HCEC 1CT (cell line): ENCODE measurements at regions not wholly inside any gene's neighbourhood (a gene's known extent, or its start where the extent isn't known, plus 50 kb on each side); places are given as distances from the start of the nearest gene placed in this dataset.

Experiments used
- DNase-seq: peaks from one replicate; pipeline ENCODE4 v3.0.0-alpha.2; 2017

DNA sequence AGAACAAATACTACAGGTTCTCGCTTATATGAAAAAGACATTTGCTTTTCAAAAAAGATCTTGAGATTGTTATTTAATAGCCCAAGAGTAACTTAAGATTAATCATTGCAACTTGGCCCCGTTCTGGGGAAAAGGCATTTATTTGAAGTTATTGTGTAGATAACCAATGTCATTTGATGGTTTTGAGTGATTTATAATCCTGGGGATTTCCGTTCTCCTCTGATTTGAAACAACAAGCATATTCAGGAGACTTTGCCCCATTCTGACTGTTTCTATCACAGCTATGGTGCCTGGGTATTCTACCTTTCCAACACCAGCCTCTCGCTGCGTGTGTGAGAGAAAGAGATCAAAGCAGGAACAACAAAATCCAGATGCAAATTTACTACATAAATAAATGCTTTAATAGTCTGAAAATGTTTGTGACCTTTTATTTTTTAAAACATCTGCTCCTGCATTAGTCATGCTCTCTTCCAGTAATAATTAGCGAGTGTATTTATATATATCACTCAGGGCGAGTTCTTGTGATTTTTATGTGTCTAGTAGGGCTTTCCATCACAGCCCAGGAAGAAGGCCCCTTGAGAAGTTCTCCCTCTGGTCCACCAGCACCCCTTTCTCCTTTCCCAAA lies 197.9 kb upstream of the FOXQ1 start:
- no peak for DNase-seq

DNA sequence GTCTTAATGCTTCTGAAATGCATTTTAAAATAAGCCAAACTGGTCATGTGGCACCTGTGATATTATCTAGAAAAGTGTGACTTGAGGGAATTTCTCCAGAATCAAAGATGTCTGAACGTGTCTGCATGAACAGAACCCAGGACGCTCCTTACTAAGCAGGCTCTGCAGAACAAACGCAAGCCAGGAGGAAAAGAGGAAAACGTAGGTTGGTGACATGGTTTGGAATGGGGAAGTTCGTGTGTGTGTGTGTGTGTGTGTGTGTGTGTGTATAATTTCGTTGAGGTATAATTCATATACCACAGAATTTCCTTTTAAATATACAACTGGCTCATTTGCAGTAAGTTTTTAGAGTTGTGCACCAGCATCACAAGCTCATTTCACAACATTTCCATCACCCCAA lies 200.5 kb upstream of the FOXQ1 start:
- no peak for DNase-seq

DNA sequence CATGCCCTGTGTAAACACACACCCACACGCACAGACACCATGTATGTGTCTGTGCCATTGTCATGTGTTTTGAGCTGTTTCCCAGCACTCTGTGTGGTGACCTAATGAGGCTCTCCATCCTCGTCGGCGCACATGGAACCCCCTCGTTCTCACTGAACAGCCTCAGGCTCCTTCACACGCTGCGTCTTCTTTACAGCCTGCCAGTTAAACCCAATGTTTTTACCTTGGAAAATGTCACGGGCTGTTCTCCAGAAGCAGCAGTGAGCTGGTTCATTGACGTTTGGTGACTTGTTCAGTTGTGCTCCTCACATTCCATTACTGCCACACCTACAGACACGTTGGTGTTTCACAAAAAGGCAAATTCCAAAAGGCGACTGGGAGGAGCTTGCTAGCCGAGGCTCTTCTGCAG lies 201.0 kb upstream of the FOXQ1 start:
- DNase-seq = no peak

DNA sequence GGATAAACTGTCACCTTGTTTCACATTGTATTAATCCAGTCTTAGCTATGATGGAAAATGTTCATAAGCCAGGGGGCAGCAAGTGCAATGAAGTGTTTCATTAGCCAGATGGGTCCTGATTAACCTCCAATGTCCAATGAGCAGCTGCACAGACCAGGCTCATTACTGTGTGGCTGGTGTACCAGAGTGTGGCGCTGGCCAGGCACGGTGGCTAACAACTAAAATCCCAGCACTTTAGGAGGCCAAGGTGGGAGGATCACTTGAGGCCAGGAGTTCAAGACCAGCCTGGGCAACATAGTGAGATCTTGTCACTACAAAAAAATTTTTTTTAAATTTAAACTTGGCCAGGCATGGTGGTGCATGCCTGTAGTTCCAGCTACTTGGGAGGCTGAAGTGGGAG lies 201.7 kb upstream of the FOXQ1 start:
- no peak for DNase-seq

DNA sequence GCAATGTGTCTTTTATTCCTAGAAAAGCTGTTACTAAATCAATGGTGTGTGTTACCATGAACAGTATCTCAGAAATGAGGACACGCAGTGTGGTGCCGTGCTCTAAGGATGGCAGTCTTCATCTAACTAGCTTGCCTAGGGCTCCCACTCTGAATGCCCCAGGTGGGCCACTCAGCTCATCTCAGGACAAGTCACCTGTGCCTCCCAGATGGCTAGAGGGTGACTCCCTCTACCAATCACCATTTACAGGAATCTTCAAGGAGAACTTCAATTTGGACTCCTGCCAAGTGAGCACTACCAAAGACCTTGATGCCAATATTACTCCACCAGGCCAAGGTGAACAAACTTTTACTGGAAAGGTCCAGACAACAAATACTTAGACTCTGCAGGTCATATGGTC lies 202.8 kb upstream of the FOXQ1 start:
- no peak for DNase-seq

DNA sequence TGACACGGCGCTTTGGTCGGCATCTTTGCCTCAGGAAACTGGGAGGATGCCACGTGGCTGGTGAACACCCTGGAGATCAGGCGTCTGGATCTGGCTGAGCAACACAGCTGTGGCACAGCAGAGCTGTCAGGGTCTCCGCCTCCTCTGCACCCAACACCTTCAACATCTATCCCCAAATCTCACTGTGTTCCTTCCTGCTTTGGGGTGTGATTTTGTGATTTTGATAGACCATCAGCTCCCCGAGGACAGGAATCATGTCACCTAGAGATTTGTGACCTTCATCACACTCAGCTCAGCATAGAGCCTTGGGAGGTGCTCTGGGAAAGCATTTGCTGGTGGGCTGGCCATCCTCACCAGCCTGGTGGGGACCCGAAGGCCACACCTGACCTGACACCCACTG lies 203.7 kb upstream of the FOXQ1 start:
- DNase-seq = no peak

DNA sequence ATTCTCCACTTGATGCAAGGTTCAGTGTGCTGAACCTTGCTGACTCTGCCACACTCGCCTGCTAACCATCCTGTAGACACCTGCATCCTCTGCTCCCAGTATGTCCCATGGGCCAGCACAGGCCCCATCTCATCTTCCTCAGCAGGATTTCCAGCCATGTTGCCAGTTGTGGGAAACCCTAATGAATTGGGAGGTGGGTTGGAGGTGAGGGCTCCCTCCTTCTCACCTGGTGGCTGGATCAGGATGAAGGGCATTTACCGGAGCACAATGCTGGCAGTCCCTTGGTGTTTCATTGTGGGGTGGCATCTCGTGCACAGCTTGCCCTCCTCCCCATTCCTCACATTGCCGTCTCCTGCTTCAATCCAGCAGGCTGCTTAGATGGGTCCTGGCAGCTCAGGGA lies 204.3 kb upstream of the FOXQ1 start:
- DNase-seq = no peak

DNA sequence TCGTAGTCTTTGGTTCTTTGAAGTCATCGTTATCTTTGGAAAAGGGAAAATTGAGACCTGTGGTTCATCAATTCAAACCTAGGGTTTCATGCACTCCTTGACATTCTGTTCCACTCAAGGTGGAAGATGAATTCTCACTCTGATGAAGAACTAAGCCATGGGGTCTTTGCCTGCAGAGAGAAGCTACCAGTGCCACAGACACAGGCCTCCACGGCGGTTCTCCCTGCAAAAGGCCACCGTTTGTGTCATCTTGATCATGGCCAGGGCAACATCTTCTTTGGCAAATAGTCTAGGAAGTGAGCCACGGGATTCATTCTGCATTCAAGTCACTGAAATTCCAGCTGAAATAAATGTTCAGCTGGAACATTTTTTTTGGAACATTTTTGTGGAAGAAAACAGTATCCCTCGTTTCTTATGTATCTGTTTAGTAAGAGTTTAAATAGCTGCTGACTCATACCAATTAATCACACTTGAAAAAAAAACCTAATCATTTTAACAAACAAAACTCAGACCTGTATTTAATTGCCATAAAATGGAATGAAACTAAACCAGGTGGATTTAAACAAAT lies 206.0 kb upstream of the FOXQ1 start:
- DNase-seq = peak; percentile 15

DNA sequence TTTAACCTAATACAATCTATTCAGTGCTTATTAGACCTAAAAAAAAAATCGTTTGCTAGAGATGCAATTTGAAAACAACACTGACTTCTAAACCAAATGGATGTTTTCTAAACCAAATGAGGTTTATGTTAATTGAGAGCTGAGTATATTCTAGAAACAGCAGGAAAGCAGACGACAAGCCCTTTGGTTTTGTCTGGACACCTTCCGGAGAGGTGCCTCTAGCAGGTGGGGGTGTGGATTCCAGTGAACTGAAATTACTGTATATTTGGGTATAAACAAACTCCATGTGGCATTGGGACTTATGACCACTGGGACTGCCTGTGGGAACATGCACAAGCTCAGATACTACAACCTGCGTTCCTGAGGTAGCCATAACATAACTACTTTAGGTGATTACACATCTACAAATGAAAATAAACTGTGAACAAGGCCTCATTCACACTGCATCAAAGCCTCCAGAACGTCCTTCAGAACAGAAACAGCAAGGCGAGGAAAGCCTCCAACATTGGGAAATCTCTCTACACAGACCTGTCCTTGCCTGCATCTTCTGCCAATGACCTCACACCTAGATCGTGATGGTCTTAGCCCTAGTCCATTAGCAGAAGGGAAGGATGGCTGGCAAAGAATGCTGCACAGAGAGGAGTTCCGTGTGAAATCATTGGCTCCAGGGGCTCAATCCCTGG lies 206.8 kb upstream of the FOXQ1 start:
- DNase-seq = no peak

DNA sequence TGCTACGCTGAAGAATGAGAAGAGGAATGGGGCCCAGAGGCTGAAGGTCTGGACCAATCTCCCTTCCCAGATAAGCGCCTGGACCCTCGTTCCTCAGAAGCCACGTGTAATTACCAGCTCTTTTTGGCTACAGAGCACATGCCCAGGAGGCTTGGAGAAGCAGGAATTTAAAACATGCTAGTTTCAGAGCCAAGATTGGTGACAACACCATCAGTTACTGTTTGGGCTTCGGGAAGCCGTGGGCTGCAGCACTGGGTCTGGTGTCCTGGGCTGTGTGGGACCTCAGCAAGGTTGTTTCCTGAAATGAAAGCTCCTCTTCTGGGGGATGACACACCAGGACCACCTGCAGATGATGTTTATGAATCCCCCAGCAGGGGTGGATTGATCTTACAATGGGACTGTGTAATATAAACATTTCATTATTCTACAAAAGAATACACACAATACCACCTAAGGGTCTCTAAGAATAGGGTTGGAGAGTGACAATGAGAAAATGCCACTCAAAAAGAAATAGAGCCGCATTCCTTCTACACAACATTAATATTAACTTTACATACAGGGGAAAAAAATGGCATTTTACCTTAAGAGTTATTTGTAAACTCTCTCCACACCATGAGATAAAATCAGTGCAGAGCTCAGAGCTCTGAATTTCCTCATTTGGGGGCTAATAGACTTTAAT lies 207.8 kb upstream of the FOXQ1 start:
- DNase-seq = no peak

DNA sequence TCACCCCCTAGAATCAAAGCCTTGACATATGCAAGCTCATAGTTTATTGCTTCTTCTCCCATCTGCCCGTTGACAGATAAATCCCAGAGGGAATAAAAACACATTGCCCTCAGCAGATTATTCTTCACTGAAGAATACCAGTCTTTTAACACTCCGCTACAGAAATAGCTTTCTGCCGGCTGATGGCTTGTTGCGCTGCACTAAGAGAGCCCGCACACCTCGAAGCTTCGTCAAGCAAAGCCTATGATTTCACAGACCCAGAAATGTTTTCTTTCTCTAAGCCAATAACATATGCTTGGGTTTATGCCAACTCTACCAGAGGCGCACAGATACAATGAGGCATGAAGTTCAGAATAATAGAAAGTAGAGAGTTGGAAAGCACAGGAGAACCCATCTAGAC lies 208.9 kb upstream of the FOXQ1 start:
- DNase-seq = no peak

DNA sequence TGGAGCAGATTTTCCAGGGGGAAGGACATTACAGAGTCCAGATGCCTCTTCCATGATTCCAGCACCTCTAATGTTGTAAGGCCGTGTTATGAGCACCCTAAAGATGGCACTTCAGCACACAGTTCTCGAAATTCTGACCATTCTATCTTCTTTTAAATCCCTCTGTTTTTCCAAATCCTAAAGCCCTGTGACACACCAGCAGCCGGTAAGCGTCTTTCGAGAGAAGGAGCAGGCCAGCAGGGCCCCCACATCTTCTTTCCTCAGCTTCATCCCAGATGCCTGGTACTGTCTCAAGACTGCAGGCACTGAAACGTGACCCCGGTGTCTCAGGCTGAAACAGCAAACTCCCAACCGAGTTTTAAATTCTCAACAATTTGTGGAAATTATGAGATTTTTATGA lies 211.6 kb upstream of the FOXQ1 start:
- DNase-seq = no peak

DNA sequence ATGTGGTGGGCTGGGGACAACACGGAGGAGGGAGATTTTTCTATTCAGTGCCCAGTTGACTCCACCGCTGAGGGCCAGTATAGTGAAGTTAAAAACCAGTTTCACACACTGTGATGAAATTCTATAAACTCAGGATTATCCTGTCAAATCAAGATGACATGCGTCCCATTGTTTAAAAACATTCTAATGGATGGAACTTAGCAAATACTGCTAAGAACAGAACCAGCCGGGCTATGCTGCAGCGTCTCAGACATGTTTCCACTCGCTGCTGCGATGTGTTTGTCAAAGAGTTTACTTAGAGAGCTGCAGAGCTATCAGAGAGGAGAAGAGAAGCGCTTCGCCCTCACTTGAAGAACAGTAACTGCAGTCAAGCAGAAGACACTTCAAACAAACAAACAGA lies 212.6 kb upstream of the FOXQ1 start:
- DNase-seq = no peak

DNA sequence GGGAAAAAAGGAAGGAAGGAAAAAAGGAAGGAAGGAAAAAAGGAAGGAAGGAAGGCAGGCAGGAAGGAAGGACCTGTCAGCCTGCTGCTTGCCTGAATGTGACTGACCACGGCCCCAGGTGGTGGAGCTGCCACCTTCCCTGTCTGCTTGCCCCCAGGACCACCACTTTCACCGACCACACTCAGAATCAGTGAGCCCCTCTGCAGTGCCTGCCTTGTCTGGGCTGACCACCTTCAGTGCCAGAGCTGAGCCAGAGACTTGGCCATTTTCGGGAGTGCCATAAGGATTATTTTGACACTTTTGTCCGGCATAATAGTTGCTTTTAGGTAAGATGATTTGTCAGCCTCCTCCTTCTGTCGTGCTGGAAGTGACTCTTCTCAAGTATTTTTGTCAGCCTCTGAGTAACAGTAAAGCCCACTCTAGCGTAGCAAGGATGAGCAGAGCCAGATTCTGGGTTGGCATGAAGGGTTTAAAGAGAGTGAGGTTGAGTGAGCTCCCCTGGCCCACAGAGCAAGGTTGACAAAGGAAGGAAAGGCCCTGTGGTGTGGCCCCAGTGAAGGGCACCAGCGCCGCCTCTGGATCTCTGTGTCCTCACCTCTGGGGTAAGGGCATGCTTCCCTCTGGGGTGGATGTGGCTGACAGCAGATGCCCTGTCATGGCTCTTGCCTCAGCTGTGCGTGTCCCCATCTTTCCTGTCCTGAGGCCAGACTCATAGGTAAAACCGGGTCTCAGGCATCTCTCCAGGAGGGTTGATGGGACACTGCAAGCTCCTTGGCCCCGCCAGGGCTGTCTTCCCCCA lies 214.7 kb upstream of the FOXQ1 start:
- no peak for DNase-seq

DNA sequence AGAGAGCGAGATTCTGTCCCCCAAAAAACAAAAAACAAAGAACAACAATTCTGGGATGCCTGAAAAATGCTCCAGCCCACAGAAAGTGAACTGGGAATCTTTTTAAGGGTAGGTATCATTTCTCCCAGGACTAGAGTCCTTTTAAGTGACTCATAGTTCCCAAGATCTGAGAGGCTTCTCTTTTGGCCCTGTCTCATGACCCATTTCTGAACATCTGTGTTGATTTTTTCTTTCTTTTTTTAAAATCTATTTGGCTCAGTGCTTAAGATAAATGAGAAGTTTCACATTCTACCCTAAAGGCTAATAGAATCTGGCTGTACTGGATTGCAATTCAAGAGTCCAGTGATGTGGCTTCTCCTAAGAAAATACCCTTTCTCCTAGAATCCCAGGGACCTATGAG lies 217.6 kb upstream of the FOXQ1 start:
- peak; percentile 63 for DNase-seq

DNA sequence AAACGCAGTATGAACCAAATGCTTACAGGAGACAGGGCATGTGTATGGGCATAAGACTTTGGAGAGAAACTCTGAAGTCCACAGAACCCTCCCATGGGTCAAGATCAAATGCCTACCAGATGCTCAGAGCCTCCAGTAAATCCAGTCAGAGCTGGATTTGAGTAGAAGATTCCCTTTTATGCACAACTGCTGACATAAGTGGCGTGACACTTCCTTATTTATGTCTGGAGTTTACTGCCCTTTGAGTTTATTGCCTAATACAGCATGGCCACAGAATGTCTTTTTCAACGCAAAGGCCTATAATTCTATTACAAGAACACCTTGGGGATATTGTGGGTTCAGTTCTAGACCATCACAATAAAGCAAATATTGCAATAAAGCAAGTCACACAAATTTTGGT lies 220.0 kb upstream of the FOXQ1 start:
- peak; percentile 17 for DNase-seq

DNA sequence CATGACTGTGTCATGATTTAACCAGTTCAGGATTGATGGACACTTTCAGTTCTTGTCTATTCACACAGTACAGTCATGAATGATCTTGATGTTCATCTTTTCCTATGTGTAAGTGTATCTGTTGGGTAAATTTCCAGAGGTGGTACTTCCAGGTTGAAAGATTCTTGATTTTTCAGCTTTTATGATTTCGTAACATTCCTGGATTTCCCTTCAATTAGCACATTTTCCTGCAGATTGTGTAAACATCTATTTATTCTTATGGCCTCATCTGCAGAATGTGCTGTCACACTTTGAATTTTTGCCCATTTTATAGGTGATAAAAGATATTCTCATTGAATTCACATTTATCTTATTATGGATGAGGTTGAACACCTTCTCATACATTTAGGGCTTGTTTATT lies 222.0 kb upstream of the FOXQ1 start:
- no peak for DNase-seq

DNA sequence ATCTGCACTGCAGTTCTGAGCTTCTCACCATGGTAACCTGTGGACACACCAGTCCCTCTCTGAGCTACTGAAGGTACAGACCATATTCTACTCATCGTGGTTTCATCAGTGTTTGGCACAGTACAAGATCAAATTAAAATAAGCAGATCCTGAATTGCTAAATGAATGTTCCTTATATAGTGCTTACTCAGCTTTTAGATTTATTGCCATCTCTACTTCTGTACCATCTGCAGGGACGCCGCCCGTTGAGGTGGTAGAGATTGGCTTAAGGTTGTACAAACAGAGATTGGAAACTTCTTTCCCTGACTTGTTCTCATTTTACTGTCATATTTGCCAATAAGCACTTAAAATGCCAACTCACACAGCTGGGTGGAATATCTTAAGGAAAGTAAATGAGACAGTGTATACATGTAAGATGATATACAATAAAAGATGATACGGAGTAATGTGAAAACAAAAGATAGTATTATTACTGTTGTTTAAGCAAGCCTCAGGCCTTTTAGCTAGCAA lies 223.4 kb upstream of the FOXQ1 start:
- DNase-seq = no peak

DNA sequence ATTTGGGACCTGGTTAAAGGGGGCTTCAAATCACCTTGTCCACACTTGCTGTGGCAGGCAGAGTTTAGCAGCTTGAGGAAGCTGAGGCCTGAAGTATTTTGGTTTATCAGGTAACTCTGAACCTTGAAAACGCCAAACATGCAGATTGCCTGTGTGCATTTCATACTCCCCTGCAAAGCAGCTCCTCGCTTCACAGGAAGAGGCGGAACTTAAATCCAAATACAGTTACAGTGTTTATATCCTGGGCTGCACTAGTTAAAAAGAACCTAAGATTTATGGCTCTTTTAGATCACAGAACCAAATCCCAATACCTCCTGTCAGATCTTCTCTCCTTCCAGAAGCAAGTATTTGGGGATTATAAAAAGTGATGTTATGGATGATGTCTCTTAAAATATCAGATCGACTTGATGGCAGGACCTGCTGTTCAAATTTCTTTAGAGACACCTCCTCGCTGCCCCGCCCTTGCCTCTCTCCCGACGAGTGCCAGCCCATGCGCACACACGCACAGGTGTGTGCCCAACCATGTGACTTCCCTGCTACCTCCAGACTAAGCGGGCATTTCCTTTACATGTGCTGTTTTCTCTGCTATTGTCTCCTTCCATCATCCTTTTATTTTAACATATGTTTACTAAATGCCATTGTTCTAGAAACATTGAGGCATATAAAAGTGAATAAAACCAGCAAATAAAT lies 224.6 kb upstream of the FOXQ1 start:
- DNase-seq = no peak

DNA sequence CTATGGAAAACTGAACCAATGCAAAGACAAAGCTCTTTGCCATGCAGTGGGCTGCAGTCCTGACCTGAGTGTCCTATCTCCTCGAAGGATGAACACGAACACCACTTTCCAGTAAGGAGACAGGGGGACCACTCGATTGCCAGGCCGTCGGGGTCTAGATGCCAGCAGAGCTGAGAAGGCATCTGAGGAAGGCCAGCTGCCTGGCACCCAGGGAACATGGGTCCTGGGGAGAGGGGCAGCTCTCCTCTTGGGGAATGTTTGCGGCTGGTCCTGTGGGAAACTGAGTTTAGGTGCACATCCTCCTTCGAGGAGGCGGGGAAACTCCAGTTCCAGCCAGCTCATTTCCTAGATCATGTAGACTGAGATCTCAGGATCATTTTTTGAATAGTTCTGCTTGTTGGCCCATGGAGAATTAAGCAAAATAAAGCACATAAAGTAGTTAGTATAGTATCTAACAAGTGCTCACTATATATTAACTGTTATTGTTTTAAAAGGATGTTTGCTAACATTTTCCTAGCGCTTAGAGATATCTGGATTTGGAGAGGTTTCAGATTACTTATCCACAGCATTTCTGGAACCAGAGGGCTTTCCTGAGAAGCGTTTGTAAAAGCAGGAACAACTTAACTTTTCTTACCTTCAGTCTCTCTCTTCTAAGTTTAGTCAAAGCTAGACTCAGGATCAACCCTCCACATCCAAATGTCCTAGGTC lies 225.3 kb upstream of the FOXQ1 start:
- no peak for DNase-seq

DNA sequence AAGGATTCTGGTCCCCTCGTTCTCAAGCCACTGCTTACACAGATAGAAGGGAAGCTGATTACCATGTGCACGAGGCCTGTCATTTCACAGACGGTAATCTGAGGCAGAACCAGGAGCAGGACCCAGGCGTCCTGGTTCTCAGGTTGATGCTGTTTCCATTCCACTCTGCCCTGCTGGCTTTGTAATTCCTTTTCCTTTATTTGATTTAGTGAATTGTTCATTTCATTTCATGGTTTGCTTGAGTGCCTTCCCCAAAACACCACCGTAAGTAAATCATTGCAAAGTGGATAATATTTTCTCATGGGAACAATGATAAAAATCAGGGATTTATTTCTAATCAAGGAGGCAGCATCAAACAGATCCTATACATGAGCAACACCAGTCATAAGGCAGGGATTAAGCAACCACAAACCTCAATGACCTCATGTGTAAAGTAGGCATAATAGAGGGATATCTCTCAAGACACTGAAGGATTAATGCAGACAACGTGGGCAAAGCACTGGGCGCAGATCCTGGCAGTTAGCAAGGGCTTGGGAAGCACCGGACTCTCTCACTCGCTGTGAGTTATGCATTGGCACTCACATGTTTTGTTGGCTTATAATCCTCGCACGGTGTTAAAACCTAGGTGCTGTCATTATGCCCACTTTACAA lies 229.5 kb upstream of the FOXQ1 start:
- DNase-seq = peak; percentile 50
